ENCODE measurements at regions not wholly inside any gene's neighbourhood (a gene's known extent, or its start where the extent isn't known, plus 50 kb on each side); places are given as distances from the start of the nearest gene placed in this dataset.
"Not testable (repeated sequence)": the region's sequence is repeated elsewhere in the genome, so short reads cannot be mapped to it uniquely, and the experiment has no call there.

GRCh38 chr2:241982706-241983570 lies 113.4 kb downstream of the RTP5 start:
- 46 to 83% methylated on average over 23 of the region's 23 CpGs for WGBS, 2 donors
- no peak overlapping the region for H3K4me3 ChIP-seq
- no peak for DNase-seq
- intact Hi-C loops (cut with DNase I) = no loop called here
- H3K36me3 ChIP-seq = no peaks in the 10 kb centered on the region
- H3K27ac ChIP-seq = no peak overlapping the region
- H3K27me3 ChIP-seq = peaks cover 0 to 5% (median 0%) of the 10 kb centered on the region in 3 donors
- TF ChIP-seq POLR2AphosphoS5 (IDR thresholded peaks at IDR 0.05) (no peak), EP300 (IDR thresholded peaks at IDR 0.05) (no peak), POLR2A (IDR thresholded peaks at IDR 0.05) (no peak), CTCF (IDR thresholded peaks at IDR 0.05) (no peak)
- no peaks in the 10 kb centered on the region for H3K4me1 ChIP-seq
- no peaks in the 10 kb centered on the region for H3K9me3 ChIP-seq

DNA sequence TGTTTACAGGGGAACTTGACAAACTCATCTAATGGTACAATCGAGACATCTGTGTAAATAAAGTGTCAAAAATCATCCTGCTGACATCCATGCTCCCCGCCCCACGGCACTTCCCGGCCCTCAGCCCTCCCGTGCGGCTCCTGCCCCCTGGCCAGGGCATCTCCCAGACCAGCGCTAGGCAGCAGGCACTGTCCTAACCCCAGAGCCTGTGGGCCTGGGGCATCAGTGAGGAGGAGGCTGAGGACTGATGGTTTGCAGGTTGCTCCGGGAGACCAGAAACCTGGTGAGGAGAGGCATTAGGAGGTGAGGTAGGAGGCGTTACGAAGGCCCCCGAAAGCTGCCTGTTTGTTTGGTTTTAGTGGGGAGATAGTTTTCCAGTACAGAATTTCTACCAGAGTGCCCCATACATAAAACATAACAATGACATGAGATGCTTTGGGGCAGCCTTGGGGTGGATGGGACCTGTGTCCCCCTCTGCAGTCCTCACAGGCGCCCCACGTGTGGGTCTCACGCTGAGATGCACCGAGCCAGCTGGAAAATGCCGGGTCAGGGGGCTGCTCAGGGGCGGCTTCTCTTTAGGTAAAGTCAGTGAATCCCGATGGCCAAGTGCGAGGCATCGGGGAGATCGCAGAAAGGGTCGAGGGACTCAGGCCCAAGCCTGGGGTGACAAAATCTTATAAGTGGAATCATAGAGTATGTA lies 114.2 kb downstream of the RTP5 start:
- Histone ChIP-seq H3K9me3 (no peaks in the 10 kb centered on the region), H3K27me3 (peaks cover 0 to 5% (median 0%) of the 10 kb centered on the region in 3 donors), H3K4me1 (no peaks in the 10 kb centered on the region), H3K36me3 (no peaks in the 10 kb centered on the region), H3K27ac (no peak overlapping the region), H3K4me3 (no peak overlapping the region)
- DNase-seq = no peak
- TF ChIP-seq EP300 (IDR thresholded peaks at IDR 0.05) = no peak
- TF ChIP-seq POLR2AphosphoS5 (IDR thresholded peaks at IDR 0.05) = no peak
- no peak for TF ChIP-seq POLR2A (IDR thresholded peaks at IDR 0.05)
- TF ChIP-seq CTCF (IDR thresholded peaks at IDR 0.05) = no peak
- intact Hi-C loops (cut with DNase I) = no loop called here
- 81 to 90% methylated on average over 22 of the region's 22 CpGs for WGBS, 2 donors

DNA sequence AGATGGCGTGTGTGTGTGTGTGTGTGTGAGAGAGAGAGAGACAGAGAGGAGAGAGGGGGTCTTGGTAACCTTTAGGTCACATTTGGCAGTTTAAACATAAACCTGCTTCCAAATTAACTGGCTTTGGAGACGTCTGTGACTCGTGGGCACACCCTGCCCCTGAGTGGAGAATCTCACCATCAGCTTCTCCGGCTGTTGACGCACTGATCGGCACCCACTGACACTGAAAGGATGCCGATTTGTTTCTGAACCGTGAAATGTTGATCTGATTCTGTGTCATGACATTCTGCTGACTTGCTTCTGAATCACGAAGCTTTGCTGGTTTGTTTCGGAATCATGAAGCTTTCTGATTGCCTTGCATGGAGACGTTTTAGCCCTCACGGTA lies 114.7 kb downstream of the RTP5 start:
- Histone ChIP-seq H3K4me1 (no peaks in the 10 kb centered on the region), H3K27me3 (peaks cover 0 to 5% (median 0%) of the 10 kb centered on the region in 3 donors), H3K36me3 (no peaks in the 10 kb centered on the region), H3K4me3 (no peak overlapping the region), H3K9me3 (no peaks in the 10 kb centered on the region), H3K27ac (no peak overlapping the region)
- intact Hi-C loops (cut with DNase I) = no loop called here
- no peak for DNase-seq
- 79 to 88% methylated on average over 12 of the region's 12 CpGs for WGBS, 2 donors
- TF ChIP-seq CTCF (IDR thresholded peaks at IDR 0.05) (no peak), POLR2AphosphoS5 (IDR thresholded peaks at IDR 0.05) (no peak), POLR2A (IDR thresholded peaks at IDR 0.05) (no peak)

- H3K36me3 ChIP-seq = no peaks in the 10 kb centered on the region
- intact Hi-C loops (cut with DNase I) = no loop called here
- H3K9me3 ChIP-seq = no peaks in the 10 kb centered on the region
- no peak overlapping the region for H3K4me3 ChIP-seq
- 80 to 86% methylated on average over 6 of the region's 6 CpGs for WGBS, 2 donors
- H3K27me3 ChIP-seq = peaks cover 0 to 5% (median 0%) of the 10 kb centered on the region in 3 donors
- TF ChIP-seq POLR2AphosphoS5 (IDR thresholded peaks at IDR 0.05) (no peak), POLR2A (IDR thresholded peaks at IDR 0.05) (no peak)
- H3K27ac ChIP-seq = no peak overlapping the region
- DNase-seq = no peak
- no peaks in the 10 kb centered on the region for H3K4me1 ChIP-seq
These were observed 115.1 kb downstream of the RTP5 start for GRCh38 chr2:241984658-241985057.

GRCh38 chr2:241985161-241985985 lies 115.8 kb downstream of the RTP5 start:
- H3K27ac ChIP-seq; H3K27me3 ChIP-seq; intact Hi-C loops (cut with DNase I); DNase-seq; H3K36me3 ChIP-seq; H3K9me3 ChIP-seq; H3K4me1 ChIP-seq; H3K4me3 ChIP-seq: not testable (repeated sequence)
- WGBS, 2 donors = 47 to 60% methylated on average over 31 to 46 of the region's 46 CpGs
